ENCODE measurements at regions not wholly inside any gene's neighbourhood (a gene's known extent, or its start where the extent isn't known, plus 50 kb on each side); places are given as distances from the start of the nearest gene placed in this dataset.

GRCh38 chr4:18975916-18976808, 954.6 kb upstream of the LCORL start:
- TF ChIP-seq CTCF (conservative IDR thresholded peaks at IDR 0.05; ENCODE audit: low read length) = no peak
- TF ChIP-seq EZH2phosphoT487 (IDR thresholded peaks at IDR 0.05; ENCODE audit: borderline replicate concordance) = no peak

All from Loucy (cell line).